ENCODE measurements at regions not wholly inside any gene's neighbourhood (a gene's known extent, or its start where the extent isn't known, plus 50 kb on each side); places are given as distances from the start of the nearest gene placed in this dataset.

GRCh38 chrX:22366166-22366702, 93.5 kb downstream of the CBLL2 start:
- no peak for TF ChIP-seq CTCF (IDR thresholded peaks at IDR 0.05)
- TF ChIP-seq EP300 (IDR thresholded peaks at IDR 0.05): no peak
- no peak for TF ChIP-seq POLR2A (IDR thresholded peaks at IDR 0.05)
